Activated T-cell treated with anti-CD3 and anti-CD28 coated beads for 48 hours (primary cell): ENCODE measurements at regions not wholly inside any gene's neighbourhood (a gene's known extent, or its start where the extent isn't known, plus 50 kb on each side); places are given as distances from the start of the nearest gene placed in this dataset.

Source experiments
- DNase-seq: peaks from one replicate; pipeline ENCODE4 v3.0.0-alpha.2; 2020; ENCODE audit warnings: low read depth

DNA sequence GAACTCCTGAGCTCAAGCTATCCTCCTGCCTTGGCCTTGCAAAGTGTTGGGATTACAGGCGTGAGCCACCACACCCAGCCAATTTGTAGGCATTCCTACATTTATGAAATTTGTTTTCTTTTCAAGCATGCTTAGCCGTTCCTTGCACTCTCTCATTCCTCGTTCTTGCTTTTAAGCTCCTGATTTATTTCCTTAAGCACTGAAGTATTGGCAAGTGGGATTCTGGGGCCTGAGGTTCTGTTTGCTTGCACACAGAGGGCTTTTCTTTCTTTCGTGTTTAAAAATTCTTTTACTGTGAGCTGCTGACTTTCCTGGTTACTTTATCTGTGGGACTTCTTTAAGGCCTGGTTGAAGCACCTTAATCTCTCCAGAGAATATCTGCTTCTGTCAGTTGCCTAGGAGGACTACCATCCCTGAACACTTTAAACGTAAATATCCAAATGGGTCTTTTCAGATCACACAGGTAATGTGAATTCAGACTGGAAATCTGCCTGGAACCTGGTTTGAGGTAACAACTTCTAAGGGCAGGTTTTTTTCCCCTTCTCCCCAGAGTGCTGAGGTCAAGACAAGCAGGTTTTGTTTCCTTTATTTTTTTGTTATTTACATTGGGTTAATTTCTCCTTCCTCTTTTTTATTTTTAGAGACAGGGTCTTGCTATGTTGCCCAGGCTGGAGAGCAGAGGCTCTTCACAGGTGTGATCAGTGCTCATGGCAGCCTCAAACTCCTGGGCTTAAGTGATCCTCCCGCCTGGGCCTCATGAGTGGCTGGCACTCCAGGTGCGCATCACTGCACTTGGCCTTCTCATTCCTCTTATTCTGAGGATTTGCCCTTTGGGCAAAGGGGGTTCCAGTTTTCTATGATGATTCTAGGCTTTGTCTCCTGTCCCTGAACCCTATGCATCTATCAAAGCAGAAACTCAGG is 102.9 kb downstream of the PFKFB3 start:
- DNase-seq, result no peak

DNA sequence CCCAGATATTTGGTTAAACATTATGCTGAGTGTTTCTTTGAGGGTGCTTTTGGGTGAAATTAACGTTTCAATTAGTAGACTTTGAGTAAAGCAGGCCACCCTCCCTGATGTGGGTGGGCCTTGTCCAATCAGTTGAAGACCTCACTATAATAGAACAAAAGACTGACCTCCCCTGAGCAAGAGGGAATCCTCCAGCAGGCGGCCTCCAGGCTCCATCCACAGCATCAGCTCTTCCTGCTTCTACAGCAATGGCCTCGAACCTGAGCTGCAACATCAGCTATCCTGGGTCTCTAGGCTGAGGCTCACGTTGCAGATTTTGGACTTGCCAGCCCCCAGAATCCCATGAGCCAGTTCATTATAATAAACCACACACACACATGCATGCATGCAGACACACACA is 104.2 kb downstream of the PFKFB3 start:
- DNase-seq, result no peak

- no peak for DNase-seq
These were observed 107.1 kb downstream of the PFKFB3 start for GRCh38 chr10:6309816-6310215.

DNA sequence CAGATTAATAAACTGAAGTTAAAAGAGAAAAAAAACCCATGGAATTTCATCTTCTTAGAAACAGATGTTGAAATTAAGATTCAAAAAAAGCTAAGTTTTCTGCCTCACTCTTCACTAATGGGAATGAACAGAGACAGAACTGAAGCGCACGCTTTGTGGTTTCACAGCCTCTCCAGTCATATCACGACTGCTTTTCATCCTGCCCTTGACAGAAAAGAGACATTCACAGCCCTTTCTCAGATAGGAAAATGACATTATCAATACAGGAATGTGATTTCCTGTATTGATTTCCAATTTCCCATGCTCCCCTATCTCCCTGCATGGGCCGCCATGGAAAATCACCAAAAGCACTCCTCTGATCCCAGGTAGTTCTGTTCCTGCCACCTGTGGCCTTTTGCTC is 108.2 kb downstream of the PFKFB3 start:
- no peak for DNase-seq

- no peak for DNase-seq
These were observed 109.1 kb downstream of the PFKFB3 start for GRCh38 chr10:6311700-6312330.

DNA sequence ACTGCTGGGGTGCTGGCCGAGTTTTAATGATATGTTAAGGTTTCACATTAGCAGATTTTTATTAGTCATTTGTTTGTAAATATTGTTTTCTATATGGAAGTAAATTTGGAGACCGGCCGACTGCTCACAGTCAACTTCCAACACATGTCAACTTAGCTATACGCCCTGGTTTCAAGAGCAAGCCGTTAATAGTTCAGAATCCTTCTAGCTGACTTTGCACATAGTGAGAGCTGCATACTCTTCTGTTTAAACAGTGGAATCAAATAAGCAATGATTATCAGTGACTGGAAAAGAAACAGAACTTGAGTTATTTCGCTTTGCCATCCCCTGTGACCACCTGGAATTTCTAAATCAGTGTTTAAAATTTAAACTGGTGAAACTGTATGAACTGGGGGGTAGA is 109.9 kb downstream of the PFKFB3 start:
- no peak for DNase-seq

DNA sequence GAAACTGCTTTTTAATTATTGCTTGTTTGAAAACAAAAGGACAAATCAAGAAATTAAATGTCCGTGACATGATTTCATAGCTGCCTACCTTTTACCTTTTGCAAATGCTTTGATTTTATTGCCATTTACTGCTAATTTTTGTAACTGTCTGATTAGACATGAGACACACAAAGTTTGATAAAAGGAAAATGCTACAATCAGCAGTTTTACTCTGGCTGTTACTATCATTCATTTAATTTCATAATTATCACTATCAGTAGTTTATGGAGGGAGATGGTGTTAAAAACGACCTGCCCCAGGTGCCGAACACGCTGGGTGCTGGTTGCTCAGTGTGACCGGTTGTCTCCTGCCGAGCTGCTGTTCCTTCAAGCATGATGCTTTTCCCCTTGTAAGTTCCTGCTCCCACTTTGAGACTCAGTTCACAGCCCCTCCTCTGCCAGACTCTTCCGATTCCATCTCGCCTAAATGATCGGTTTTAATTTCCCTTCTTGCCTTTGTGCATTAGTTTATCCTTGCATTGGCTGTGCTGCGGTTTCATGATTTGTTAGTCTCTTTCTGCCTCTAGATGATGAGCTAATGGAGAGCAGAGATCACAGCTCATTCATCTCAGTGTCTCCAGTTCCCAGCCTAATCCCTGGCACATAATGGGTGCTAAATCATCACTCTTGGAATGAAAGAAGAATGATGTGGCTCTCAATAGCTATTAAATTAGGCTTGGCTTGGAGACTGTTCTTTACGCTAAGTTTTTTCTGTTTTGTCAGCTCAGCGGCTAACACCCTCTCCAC is 110.6 kb downstream of the PFKFB3 start:
- DNase-seq, result no peak

DNA sequence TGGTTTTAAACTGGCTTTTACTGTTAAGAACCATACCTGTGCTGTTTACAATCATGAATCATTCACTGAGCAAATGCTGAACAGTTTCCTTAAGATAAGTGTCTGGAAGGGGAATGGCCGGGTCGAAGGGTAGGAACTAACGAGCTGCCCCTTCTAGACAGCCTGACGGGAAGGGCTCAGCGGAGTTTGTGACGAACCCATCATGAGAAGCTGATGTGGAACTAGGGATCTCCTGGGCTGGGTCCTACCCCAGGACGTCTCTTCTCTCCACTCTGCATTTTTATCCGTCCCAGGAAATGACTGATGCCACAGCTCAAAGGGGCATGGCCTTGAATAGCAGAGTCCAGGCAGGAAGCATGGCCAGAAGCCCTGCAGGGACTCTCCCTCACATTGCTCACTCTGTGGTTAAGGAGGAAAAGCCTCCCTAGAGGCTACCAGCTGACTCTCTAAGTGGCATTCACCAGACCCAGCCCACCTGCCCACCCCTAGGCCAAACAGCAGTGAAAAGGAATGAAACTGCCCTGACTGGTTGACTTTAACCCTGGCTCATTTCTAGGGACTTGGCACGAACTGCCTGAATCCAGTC is 112.0 kb downstream of the PFKFB3 start:
- no peak for DNase-seq

GRCh38 chr10:6319119-6319518 is 116.4 kb downstream of the PFKFB3 start:
- no peak for DNase-seq

DNA sequence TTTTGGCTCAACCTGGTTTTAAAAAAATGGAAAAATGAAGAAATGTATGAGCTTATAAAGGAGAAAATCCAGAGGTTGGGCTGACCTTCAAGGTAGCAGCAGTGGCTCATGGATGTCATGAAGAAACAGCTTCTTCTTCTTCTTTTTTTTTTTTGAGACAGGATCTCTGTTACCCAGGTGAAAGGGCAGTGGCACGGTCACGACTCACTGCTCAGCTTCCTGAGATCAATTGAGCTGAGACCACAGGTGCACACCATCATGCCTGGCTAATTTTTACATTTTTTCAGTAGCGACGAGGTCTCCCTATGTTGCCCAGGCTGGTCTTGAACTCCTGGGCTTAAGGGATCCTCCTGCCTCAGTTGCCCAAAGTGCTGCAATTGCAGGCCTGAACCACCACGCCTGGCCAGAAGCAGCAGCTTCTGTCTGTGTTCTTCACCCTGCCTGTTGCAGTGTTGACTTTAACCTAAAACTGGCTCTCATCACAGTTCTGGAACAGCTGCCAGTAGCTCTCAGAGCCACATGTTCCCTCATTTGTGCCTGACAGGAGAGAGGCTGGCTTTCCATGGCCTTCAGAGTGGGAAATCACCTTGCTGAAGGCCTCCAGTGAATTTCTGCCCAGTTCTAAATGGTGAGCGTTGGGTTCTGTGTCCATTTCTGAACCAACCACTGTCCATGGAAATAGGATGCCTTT is 117.7 kb downstream of the PFKFB3 start:
- no peak for DNase-seq

DNA sequence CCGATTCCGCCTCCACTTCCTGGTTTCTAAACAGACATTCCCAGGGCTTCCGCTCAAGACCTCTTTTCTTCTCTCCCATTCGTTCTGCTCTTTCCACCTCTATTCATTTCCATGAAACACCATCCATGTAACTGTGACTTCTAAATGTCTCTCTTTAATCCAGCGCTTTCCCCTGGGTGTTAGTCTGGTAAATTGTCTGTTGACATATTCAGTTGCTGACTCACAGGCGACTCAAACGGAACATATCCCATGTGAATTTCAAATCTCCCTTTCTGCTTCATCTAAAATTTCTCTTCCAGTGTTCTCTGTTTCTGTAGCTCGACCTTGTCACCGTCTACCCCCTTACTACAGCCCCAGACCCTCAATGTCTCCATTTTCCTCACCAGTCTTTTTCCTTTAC is 119.1 kb downstream of the PFKFB3 start:
- no peak for DNase-seq

DNA sequence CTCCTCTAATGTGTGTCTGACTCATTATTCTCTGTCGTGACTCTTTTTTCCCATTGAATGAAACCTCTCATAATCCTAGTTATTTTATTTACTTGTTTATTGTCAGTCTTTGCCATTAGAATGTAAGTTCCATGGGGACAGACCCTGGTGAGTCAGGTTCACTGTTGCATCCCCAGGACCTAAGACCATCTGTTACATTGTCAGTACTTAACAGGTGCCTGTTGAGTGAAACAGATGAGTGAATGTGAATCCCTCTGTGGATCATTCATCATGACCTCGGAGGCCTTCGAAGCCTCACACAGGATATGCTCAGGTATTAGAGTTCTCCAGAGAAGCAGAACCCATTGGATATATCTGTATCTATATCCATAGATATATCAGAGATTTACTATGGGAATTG is 120.1 kb downstream of the PFKFB3 start:
- no peak for DNase-seq

- DNase-seq, result no peak
These were observed 125.4 kb downstream of the PFKFB3 start for GRCh38 chr10:6327961-6328698.

- no peak for DNase-seq
These were observed 126.1 kb downstream of the PFKFB3 start for GRCh38 chr10:6328699-6329423.

DNA sequence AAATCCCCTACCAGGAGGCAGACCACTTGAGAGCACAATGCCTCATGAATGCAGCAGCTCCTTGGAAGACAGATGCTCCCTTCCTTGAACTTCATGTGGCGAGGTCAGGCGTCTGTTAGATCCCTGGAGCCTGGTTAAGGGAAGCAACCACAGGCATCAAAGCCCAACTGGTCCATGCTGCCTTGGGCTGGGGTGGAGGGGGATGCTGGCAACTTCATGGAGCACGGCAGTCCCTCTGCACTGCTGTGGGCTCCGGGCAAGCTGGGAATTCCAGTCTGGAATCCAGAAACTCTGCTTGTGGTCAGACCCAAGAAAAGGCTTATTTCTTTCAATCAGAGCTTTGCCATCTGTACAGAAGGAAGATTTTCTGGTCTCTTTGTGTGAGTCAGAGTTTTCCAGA is 130.4 kb downstream of the PFKFB3 start:
- no peak for DNase-seq

GRCh38 chr10:6333973-6334372 is 131.2 kb downstream of the PFKFB3 start:
- DNase-seq, result no peak

DNA sequence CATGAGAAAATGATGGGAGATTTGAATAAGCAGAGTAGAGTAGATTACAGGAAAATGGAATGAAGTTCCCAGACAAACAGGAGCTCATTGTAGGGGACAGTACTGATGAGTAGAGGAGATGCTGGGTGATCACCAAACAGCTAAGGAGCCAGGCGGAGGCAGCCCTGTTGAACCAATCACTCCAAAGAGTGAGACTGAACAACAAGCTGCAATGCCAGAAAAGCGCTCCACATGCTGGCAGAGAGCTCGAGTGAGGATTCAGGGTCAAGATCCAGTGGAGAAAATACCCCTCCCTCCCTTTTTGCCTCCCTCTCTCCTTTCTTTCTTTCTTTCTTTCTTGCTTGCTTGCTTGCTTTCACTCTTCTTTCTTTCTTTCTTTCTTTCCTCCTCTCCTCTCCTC is 133.3 kb downstream of the PFKFB3 start:
- no peak for DNase-seq

GRCh38 chr10:6337382-6337781 is 134.7 kb downstream of the PFKFB3 start:
- DNase-seq, result no peak

- DNase-seq, result no peak
These were observed 135.6 kb downstream of the PFKFB3 start for GRCh38 chr10:6338361-6338760.

DNA sequence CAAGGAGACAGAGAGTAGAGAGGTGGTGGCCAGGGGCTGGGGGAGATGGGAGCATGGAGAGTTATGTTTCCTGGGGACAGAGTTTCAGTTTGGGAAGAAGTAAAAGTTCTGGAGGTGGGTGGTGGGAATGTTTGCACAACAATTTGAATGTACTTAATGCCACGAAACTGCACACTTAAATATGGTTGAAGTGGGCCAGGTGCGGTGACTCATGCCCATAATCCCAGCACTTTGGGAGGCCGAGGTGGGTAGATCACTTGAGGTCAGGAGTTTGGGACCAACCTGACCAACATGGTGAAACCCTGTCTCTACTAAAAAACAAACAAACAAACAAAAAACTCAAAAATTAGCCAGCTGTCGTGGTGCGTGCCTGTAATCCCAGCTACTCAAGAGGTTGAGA is 137.2 kb downstream of the PFKFB3 start:
- DNase-seq, result no peak
